ENCODE measurements at regions not wholly inside any gene's neighbourhood (a gene's known extent, or its start where the extent isn't known, plus 50 kb on each side); places are given as distances from the start of the nearest gene placed in this dataset.

- DNase-seq (ENCODE audit: low spot score) = no peak
- no peak overlapping the region for H3K9ac ChIP-seq (ENCODE audit: low read depth in 1 of 2, low read length in 2 of 2)
- H3K4me1 ChIP-seq (ENCODE audit: control insufficient read depth in 4 of 4, insufficient read depth in 4 of 4, low read length in 3 of 4) = no peaks in the 10 kb centered on the region
- no peak for TF ChIP-seq RXRA (IDR thresholded peaks at IDR 0.05)
- no peak for TF ChIP-seq HNF4A (conservative IDR thresholded peaks at IDR 0.05)
- TF ChIP-seq NR2F2 (IDR thresholded peaks at IDR 0.05) = no peak
- TF ChIP-seq MAX (IDR thresholded peaks at IDR 0.05) = no peak
- TF ChIP-seq ZBTB33 (IDR thresholded peaks at IDR 0.05) = no peak
- TF ChIP-seq FOXA1 (IDR thresholded peaks at IDR 0.05) = no peak
- no peak for TF ChIP-seq TAF1 (conservative IDR thresholded peaks at IDR 0.05)
- TF ChIP-seq REST (IDR thresholded peaks at IDR 0.05) = no peak
- no peak for TF ChIP-seq GABPA (IDR thresholded peaks at IDR 0.05 in 1 of 2, conservative IDR thresholded peaks at IDR 0.05 in 1 of 2)
- no peak for TF ChIP-seq JUND (IDR thresholded peaks at IDR 0.05)
- no peak for TF ChIP-seq CTCF (IDR thresholded peaks at IDR 0.05; ENCODE audit: low read depth, low read length, missing input control)
- H3K27me3 ChIP-seq (ENCODE audit: control insufficient read depth in 4 of 4, insufficient read depth in 4 of 4, low read length in 3 of 4) = peaks cover 0 to 13% (median 0%) of the 10 kb centered on the region in 4 donors
- peaks cover 0 to 13% (median 1%) of the 10 kb centered on the region in 4 donors for H3K9me3 ChIP-seq (ENCODE audit: control insufficient read depth in 4 of 4, low read length in 3 of 4)
- H3K36me3 ChIP-seq (ENCODE audit: control insufficient read depth in 4 of 4, insufficient read depth in 3 of 4, low read depth in 1 of 4, low read length in 3 of 4) = no peaks in the 10 kb centered on the region
- no peak overlapping the region for H3K27ac ChIP-seq (ENCODE audit: low read depth in 1 of 2, low read length in 2 of 2)
- H3K4me3 ChIP-seq (ENCODE audit: low read depth in 1 of 3, low read length in 3 of 3) = no peak overlapping the region
- 76% methylated on average over 2 of the region's 2 CpGs for WGBS
Measured at GRCh38 chr6:133585978-133586377, 302.9 kb upstream of the TCF21 start.

- Histone ChIP-seq H3K27me3 (ENCODE audit: control insufficient read depth in 4 of 4, insufficient read depth in 4 of 4, low read length in 3 of 4) (peaks cover 0 to 16% (median 0%) of the 10 kb centered on the region in 4 donors), H3K36me3 (ENCODE audit: control insufficient read depth in 4 of 4, insufficient read depth in 3 of 4, low read depth in 1 of 4, low read length in 3 of 4) (no peaks in the 10 kb centered on the region), H3K9ac (ENCODE audit: low read depth in 1 of 2, low read length in 2 of 2) (no peak overlapping the region), H3K4me3 (ENCODE audit: low read depth in 1 of 3, low read length in 3 of 3) (no peak overlapping the region), H3K9me3 (ENCODE audit: control insufficient read depth in 4 of 4, low read length in 3 of 4) (peaks cover 0 to 5% (median 0%) of the 10 kb centered on the region in 4 donors), H3K27ac (ENCODE audit: low read depth in 1 of 2, low read length in 2 of 2) (no peak overlapping the region), H3K4me1 (ENCODE audit: control insufficient read depth in 4 of 4, insufficient read depth in 4 of 4, low read length in 3 of 4) (no peaks in the 10 kb centered on the region)
- no peak for DNase-seq (ENCODE audit: low spot score)
- 76% methylated on average over 2 of the region's 2 CpGs for WGBS
- no peak for TF ChIP-seq HNF4A (conservative IDR thresholded peaks at IDR 0.05)
- TF ChIP-seq JUND (IDR thresholded peaks at IDR 0.05) = no peak
- TF ChIP-seq EGR1 (IDR thresholded peaks at IDR 0.05; ENCODE audit: low read depth in 2 of 2) = no peak
- TF ChIP-seq FOXA2 (IDR thresholded peaks at IDR 0.05) = no peak
- no peak for TF ChIP-seq SP1 (IDR thresholded peaks at IDR 0.05)
- no peak for TF ChIP-seq ZBTB33 (IDR thresholded peaks at IDR 0.05)
- TF ChIP-seq HNF4G (IDR thresholded peaks at IDR 0.05) = no peak
- no peak for TF ChIP-seq TAF1 (conservative IDR thresholded peaks at IDR 0.05)
- TF ChIP-seq YY1 (IDR thresholded peaks at IDR 0.05) = no peak
- TF ChIP-seq RXRA (IDR thresholded peaks at IDR 0.05) = no peak
- TF ChIP-seq ATF3 (IDR thresholded peaks at IDR 0.05) = no peak
- no peak for TF ChIP-seq FOXA1 (IDR thresholded peaks at IDR 0.05)
- no peak for TF ChIP-seq CTCF (IDR thresholded peaks at IDR 0.05; ENCODE audit: low read depth, low read length, missing input control)
Measured at GRCh38 chr6:133587546-133588160, 301.3 kb upstream of the TCF21 start.
